Activated effector memory CD4-positive, alpha-beta T cell treated with anti-CD3 and anti-CD28 coated beads, Interleukin-2, amount 50 U/mL, for 16 hours (primary cell): ENCODE measurements at regions not wholly inside any gene's neighbourhood (a gene's known extent, or its start where the extent isn't known, plus 50 kb on each side); places are given as distances from the start of the nearest gene placed in this dataset.

Source experiments
- DNase-seq: peaks from one replicate; pipeline ENCODE4 v3.0.0-alpha.2; 2020

- no peak for DNase-seq
Observed at GRCh38 chr20:40442181-40442963, 246.7 kb downstream of the MAFB start.

- DNase-seq = no peak
Observed at GRCh38 chr20:40441771-40442170, 247.3 kb downstream of the MAFB start.

DNA sequence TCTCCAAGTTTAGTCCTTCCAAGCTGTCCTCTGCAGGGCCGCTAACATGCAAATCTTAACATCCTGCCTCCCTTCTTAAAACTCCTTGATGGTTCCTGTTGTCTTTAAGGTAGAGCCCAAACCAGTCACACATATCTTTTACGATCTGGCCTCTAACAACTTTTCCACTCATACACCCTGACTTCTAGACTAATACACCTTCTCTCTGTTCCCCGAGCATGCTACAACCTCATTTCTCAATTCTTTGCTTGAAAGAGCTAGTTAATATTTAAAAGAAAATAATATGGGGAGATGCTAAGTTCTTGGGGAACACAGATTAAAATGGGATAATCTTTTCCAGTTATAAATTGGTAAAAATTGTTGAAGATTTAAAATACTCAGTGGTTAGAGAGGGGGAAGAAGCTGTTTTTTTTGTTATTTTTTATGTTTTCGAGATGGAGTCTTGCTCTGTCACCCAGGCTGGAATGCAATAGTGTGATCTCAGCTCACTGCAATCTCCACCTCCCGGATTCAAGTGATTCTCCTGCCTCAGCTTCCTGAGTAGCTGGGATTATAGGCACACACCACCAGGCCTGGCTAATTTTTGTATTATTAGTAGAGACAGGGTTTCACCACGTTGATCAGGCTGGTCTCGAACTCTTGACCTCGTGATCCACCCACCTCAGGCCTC is 250.7 kb downstream of the MAFB start:
- no peak for DNase-seq

GRCh38 chr20:40436011-40436410 is 253.0 kb downstream of the MAFB start:
- DNase-seq = no peak

GRCh38 chr20:40435146-40435895 is 253.7 kb downstream of the MAFB start:
- DNase-seq = no peak

GRCh38 chr20:40434122-40434521 is 254.9 kb downstream of the MAFB start:
- DNase-seq = no peak

GRCh38 chr20:40433341-40433861 is 255.6 kb downstream of the MAFB start:
- no peak for DNase-seq

- no peak for DNase-seq
Observed at GRCh38 chr20:40431611-40432010, 257.4 kb downstream of the MAFB start.

DNA sequence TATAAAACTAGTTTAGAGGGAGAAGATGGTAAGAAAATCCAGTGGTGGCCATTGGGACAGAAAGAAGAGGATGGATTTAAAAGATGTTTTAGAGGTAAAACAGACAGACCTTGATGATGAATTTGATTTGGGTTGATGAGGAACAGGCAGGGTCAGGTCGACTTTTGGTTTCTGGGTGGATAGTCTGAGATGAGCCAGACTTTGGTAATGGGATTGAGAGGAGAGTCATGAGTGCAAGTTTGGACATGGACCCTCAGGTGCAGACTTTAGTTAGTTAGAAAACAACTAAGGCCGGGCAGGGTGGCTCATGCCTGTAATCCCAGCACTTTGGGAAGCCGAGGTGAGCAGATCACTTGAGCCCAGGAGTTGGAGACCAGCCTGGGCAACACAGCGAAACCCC is 257.9 kb downstream of the MAFB start:
- no peak for DNase-seq

DNA sequence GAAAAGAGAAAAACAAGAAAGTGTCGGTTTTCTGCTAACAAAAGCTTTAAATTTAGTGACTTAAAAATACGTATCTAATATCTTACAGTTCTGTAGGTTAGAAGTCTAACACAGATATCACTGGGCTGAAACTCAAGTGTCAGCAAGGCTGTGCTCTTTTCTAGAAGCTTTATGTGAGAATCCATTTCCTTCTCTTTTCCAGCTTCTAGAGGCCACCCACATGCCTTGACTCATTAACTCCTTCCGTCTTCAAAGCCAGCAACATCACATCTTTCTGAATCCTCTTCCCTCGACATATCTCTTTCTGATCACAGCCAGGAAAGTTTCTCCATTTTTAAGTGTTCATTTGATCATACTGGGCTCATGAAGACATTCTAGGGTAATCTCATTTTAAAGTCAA is 262.0 kb downstream of the MAFB start:
- no peak for DNase-seq

DNA sequence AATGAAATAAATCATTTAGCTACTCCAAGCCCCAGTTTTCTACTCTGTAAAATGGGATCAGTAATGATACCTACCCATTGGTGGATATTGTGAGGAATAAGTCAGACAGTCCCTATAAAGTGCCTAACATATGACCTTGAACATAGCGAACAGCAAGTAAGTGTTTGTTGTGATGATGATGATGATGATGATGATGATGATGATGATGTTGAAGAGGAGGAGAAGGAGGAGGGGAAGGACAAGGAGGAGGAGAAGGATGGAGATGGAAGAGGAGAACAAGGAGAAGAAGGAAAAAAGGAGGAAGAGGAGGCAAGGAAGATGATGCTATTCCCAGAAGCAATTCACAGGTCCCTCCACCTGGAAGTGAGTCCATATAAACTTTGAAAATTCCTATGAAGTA is 264.3 kb downstream of the MAFB start:
- no peak for DNase-seq

DNA sequence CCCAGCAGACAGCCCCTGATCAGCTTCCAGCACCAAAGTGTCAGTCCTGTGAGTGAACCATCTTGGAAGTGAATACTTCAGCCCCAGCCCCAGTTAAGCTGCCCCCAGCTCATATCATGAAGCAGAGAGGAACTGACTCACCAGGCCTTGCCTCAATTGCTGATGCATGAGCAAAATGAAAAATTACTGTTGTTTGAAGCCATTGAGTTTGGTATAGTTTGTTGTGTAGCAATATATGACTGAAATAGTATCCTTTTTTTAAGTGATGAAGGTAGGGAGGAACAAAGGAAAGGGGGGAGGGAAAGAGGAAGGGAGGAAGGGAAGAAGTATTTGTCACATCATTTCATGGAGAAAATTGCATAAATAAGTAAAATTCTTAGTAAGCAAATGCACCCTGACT is 266.4 kb downstream of the MAFB start:
- DNase-seq = no peak

DNA sequence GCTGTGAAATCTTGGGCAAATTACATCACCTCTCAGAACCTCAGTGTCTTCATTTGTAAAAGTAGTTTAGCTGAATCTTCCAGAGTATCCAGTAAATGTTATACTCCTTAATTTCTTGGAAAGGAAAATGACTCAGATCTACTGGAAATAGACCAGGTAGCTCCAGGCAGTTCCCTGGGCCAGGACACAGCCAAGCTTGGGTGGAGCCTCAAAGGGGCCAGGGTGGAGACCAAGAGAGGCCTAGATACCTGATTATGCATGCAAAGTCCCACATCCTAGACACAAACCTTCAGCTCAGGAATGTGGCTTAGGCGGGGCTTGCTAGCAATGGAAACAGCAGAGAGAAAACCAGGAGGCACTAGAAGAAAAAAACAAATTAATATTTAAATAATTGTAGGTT is 272.8 kb downstream of the MAFB start:
- DNase-seq = no peak

DNA sequence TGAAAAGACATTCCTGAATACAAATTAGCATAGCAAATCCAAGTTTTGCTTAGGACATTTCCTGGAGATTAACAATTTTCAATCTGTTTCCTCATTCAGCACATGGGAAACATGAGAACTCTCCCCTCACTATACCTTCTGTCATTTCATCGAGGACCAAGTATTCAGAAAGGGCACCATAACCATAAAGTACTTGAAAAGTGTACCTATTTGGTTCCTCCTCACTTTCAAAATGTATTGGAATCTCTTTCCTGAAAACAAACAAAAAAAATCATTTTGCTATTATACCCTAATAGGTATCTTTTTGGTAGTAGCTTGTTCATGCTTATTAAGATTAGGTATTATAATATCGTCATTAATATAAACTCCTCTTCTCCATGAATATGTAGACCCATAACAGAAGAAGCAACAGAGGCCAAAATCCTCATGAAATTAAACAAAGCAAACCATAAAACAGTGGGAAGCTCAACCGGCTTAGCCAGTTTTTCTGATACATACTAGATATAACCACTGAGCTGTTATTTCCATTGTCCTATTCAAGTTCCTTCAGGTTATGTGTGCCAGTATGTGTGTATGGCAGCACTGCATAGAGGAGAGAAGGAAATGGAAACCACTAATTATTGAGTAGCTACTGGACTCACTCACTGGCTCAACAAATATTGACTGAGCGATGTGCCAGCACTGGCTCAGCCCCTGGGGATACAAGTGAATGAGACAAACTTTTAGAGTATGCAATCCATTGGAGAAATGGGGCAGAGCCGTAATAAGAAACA is 274.0 kb downstream of the MAFB start:
- DNase-seq = no peak

DNA sequence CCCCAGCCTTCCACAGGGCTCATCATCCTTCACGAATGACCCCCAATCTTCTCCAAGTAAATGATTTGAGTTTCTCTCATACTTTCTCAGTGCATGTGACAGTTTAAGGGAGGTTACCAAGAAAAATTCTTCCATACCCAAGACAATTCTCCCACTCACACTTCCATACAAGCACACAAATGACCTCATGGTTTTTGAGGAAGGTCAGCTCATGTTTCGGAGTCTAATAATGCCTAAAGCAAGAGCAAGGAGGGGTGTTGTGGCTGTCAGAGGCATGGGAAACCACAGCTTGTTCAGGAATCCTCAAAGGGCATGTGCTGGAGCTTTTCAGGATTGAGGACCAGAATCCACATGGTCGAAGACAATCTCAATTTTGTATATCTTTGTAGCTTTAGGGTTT is 279.0 kb downstream of the MAFB start:
- no peak for DNase-seq

DNA sequence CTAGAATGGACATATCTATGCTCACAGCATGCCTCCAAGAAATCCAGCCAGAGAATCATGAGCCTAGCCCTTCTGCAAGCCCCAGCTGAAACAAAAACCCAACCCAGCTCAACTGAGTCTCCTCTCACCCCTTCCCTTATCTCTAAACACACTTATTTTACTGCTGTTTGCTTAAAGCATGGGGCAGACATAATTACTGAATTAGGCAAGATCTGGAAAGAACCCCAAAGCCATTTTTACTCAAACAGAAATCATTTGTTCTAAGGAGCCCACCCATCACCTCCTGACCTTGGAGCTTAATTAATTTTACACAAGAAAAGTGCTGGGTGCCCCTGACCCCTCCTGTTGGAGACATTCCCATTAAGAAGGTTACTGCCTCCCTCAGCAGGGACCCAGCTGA is 291.6 kb downstream of the MAFB start:
- no peak for DNase-seq

DNA sequence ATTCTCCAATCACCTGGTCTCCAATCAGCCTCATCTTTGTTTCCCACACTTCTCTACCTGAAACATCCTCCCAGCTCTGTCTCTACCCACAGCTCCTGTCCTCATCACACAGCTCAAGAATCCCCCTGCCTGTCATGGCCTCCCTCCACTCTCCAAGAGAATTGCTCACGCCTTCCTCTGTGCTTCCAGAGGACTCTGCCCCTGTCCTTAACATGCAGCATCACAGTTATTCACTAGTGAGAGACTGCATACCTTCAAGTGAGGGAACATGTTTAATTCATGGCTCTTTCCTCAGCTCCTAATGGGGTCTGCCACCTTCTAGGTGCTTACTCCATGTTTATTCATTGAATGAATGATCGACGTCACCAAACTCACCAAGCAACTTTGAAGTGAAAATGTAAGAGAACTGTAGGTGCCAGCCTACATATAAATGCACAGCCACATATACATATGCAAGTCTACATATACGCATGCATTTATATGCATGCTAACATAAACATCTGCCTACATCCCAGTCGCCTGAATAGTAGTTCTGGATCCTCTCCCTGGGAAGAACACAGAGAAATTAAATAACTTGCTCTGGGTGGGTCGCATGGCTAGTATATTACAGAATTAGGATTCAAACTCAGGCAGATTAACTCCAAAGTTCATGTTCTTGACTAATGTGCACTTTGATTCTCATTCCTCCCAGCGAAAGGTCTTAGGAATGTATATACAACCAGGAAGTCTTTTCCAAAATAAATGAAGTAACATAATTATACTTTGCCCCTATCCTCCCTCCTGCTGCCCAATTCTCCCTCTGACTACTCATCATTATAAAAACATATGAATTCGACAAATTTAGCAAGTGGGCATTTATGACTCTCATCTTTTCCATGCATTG is 295.6 kb downstream of the MAFB start:
- DNase-seq = no peak

DNA sequence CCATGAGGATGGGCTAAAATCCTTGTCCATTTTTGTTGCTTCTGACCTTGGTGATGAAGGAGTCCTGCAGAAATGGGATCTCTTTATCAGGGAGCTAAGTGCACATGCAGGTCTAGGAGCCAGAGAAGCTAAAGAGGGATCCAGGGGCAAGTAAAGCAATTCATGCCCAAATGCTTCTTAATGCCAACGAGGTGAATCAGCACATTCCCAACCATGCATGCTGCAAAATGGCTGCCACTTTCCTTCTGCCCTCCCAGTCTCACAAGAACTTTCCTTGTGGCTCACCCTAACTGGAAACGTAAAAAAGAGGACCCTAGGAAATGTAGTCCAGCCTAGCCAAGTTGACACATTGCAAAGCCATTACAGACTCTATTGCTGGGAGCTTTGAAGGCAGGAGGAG is 298.4 kb downstream of the MAFB start:
- DNase-seq = no peak

DNA sequence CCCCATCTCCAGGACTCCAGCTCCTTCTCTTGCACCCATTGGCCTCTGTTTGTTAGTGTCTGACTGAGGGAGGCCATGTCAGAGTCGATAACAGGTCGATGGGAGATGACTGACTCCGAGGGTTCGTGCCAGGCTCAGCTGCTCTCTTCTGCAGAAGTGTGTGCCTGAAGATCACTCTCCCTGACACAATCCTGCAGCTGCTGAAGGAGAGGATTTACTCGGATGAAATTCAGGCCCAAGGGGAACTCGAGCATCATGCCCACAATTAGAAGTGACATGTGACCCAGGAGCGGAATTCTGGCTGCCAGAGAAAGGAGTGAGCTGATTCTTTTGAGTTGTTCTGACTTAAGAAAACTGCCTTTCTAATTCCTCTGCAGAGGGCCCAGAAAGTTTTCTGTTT is 318.2 kb downstream of the MAFB start:
- DNase-seq = no peak

DNA sequence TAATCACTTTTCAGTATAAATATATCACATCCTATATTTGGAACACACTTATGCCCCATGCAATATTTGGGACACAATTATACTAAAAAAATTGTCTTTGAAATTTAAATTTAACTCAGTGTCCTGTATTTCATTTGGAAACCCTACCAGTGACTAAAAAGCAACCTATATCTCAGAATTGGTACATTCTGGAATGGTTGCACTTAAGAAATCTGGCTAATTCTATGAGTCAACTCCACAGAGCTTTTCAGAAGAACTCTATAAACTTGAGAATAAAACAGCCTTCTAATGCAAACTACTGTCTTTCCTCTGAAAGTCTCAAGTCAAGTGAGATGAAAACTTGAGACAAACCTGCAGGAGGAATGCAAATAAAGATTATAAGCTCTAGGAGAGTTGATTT is 320.2 kb downstream of the MAFB start:
- DNase-seq = no peak

DNA sequence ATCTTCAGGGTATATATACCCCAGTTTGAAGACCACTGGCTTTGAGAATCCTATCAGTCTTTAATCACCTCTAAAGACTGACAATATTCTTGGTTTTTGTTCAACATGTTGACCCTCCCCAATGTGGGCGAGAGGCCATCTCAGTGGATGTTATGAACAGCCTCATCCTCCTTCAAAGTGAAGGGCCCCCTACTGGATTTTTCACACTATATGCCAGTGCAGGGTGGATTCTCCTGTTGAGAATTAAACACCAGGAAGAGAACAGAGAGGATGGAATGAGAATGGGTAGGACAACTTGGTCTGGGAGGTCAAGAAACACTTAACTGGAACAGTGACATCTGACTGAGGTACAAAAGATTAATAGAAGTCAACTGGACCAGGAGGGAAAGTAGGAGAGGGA is 327.1 kb downstream of the MAFB start:
- no peak for DNase-seq
